Astrocyte of the spinal cord (primary cell): ENCODE measurements at regions not wholly inside any gene's neighbourhood (a gene's known extent, or its start where the extent isn't known, plus 50 kb on each side); places are given as distances from the start of the nearest gene placed in this dataset.
A peak's percentile ranks its signal among the peaks of the same experiment; 100 is the strongest.

Source experiments
- DNase-seq: peaks from one replicate; pipeline ENCODE4 v3.0.0; 2011; ENCODE audit warnings: low read depth, low spot score
- H3K4me3 ChIP-seq: 2 replicates; pipeline ENCODE4 v1.5.1; 2011; ENCODE audit warnings: low read depth, mild to moderate bottlenecking, low read length, moderate library complexity
- in situ Hi-C: cut with HindIII; loops from 2 replicates; pipeline ENCODE4 v1.10.0; 2017; ENCODE audit warnings: low sequenced_read_pairs
- TF ChIP-seq, protein P1 (sequence below): IDR thresholded peaks from 2 replicates; pipeline ENCODE4 v1.5.1; 2012; ENCODE audit warnings: low read depth, mild to moderate bottlenecking, low read length, inconsistent platforms

GRCh38 chr18:60445341-60445740, 72.8 kb upstream of the MC4R start:
- H3K4me3 ChIP-seq = no peak overlapping the region
- DNase-seq = peak; percentile 26
- in situ Hi-C loops = no loop called here
- TF ChIP-seq, protein P1, sequence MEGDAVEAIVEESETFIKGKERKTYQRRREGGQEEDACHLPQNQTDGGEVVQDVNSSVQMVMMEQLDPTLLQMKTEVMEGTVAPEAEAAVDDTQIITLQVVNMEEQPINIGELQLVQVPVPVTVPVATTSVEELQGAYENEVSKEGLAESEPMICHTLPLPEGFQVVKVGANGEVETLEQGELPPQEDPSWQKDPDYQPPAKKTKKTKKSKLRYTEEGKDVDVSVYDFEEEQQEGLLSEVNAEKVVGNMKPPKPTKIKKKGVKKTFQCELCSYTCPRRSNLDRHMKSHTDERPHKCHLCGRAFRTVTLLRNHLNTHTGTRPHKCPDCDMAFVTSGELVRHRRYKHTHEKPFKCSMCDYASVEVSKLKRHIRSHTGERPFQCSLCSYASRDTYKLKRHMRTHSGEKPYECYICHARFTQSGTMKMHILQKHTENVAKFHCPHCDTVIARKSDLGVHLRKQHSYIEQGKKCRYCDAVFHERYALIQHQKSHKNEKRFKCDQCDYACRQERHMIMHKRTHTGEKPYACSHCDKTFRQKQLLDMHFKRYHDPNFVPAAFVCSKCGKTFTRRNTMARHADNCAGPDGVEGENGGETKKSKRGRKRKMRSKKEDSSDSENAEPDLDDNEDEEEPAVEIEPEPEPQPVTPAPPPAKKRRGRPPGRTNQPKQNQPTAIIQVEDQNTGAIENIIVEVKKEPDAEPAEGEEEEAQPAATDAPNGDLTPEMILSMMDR = no peak

- no peak overlapping the region for H3K4me3 ChIP-seq
- TF ChIP-seq, protein P1 = no peak
- peak; percentile 26 for DNase-seq
These were observed 74.2 kb upstream of the MC4R start for GRCh38 chr18:60446821-60447220.

GRCh38 chr18:60448487-60449267, 76.1 kb upstream of the MC4R start:
- H3K4me3 ChIP-seq = no peak overlapping the region
- in situ Hi-C loops = no loop called here
- TF ChIP-seq, protein P1 = no peak
- no peak for DNase-seq

More at GRCh38 chr18:60446821-60447220, 74.2 kb upstream of the MC4R start:
- in situ Hi-C loops = no loop called here

GRCh38 chr18:60452421-60452820, 79.8 kb upstream of the MC4R start:
- peak; percentile 73 for DNase-seq
- H3K4me3 ChIP-seq = no peak overlapping the region
- in situ Hi-C loops = no loop called here
- TF ChIP-seq, protein P1 = no peak

GRCh38 chr18:60466677-60467076, 94.1 kb upstream of the MC4R start:
- DNase-seq = peak; percentile 47
- in situ Hi-C loops = no loop called here
- no peak overlapping the region for H3K4me3 ChIP-seq
- TF ChIP-seq, protein P1 = no peak

GRCh38 chr18:60469387-60470100, 97.0 kb upstream of the MC4R start:
- in situ Hi-C loops = no loop called here
- no peak overlapping the region for H3K4me3 ChIP-seq
- no peak for DNase-seq

More at GRCh38 chr18:60469387-60470100, 97.0 kb upstream of the MC4R start:
- TF ChIP-seq, protein P1 = no peak
